HEK293 (cell line): ENCODE measurements at regions not wholly inside any gene's neighbourhood (a gene's known extent, or its start where the extent isn't known, plus 50 kb on each side); places are given as distances from the start of the nearest gene placed in this dataset.

Experiments
- CTCF ChIP-seq: fragments of 450-650 bp; formaldehyde crosslinking; IDR thresholded peaks from 2 replicates; pipeline ENCODE4 v1.5.1; 2016; ENCODE audit warnings: missing biosample characterization, missing genetic modification characterization
- PATZ1 ChIP-seq: fragments of 450-650 bp; formaldehyde crosslinking; IDR thresholded peaks from 2 replicates; pipeline ENCODE4 v1.5.1; 2016; ENCODE audit warnings: missing biosample characterization, missing genetic modification characterization
- REST ChIP-seq: fragments of 450-650 bp; formaldehyde crosslinking; IDR thresholded peaks from 2 replicates; pipeline ENCODE4 v1.5.1; 2016; ENCODE audit warnings: missing biosample characterization, missing genetic modification characterization
- YY2 ChIP-seq: fragments of 450-650 bp; formaldehyde crosslinking; IDR thresholded peaks from 2 replicates; pipeline ENCODE4 v1.5.1; 2016; ENCODE audit warnings: missing biosample characterization, missing genetic modification characterization
- ZNF660 ChIP-seq: fragments of 450-650 bp; IDR thresholded peaks from 2 replicates; pipeline ENCODE4 v1.5.1; 2018; ENCODE audit warnings: missing biosample characterization, mild to moderate bottlenecking, missing genetic modification characterization
- ZNF791 ChIP-seq: fragments of 450-650 bp; formaldehyde crosslinking; IDR thresholded peaks from 2 replicates; pipeline ENCODE4 v1.5.1; 2016; ENCODE audit warnings: missing biosample characterization, missing genetic modification characterization
- ZNF843 ChIP-seq: fragments of 450-650 bp; formaldehyde crosslinking; IDR thresholded peaks from 2 replicates; pipeline ENCODE4 v1.5.1; 2016; ENCODE audit warnings: missing biosample characterization, missing genetic modification characterization

GRCh38 chr20:43820731-43821330 is 93.8 kb upstream of the TOX2 start:
- no peak for TF ChIP-seq PATZ1 (tag by site-specific recombination)
- no peak for TF ChIP-seq CTCF
- no peak for TF ChIP-seq ZNF843
- TF ChIP-seq ZNF660 (tag by site-specific recombination), result no peak
- TF ChIP-seq REST (tag by site-specific recombination), result no peak
- TF ChIP-seq ZNF791 (tag by site-specific recombination), result no peak
- no peak for TF ChIP-seq YY2 (tag by site-specific recombination)
